WTC11 (cell line): ENCODE measurements at regions not wholly inside any gene's neighbourhood (a gene's known extent, or its start where the extent isn't known, plus 50 kb on each side); places are given as distances from the start of the nearest gene placed in this dataset.

Source experiments
- ATAC-seq: fragments of 200-7000 bp; cut with Tn5 transposase; 2 replicates; pipeline ENCODE4 v1.10.0; 2021; ENCODE audit warnings: mild to moderate bottlenecking, moderate library complexity
- CTCF ChIA-PET: fragments of 300-600 bp; sonication (Branson Sonifier 250); formaldehyde crosslinking; loops from one replicate; lab custom pipeline; 2021; ENCODE audit warnings: antibody characterized with exemption; lab: Charles Lee
- POLR2A ChIA-PET: fragments of 350-600 bp; sonication (Branson Sonifier 250); formaldehyde crosslinking; loops from one replicate; lab custom pipeline; 2021; ENCODE audit warnings: antibody characterized with exemption; lab: Charles Lee
- DNase-seq: peaks from one replicate; pipeline ENCODE4 v3.0.0; 2021; ENCODE audit warnings: low spot score
- H3K27ac Mint-ChIP-seq: 2 replicates; pipeline ENCODE4 v1.8.0; 2021; ENCODE audit warnings: mixed read lengths
- H3K27me3 Mint-ChIP-seq: 2 replicates; pipeline ENCODE4 v1.8.0; 2021; ENCODE audit warnings: low read depth, mild to moderate bottlenecking, moderate library complexity, mixed read lengths
- H3K36me3 Mint-ChIP-seq: 2 replicates; pipeline ENCODE4 v1.8.0; 2021; ENCODE audit warnings: mixed read lengths
- H3K4me1 Mint-ChIP-seq: 2 replicates; pipeline ENCODE4 v1.8.0; 2022; ENCODE audit warnings: mixed read lengths
- H3K4me3 Mint-ChIP-seq: 2 replicates; pipeline ENCODE4 v1.8.0; 2021; ENCODE audit warnings: mild to moderate bottlenecking, moderate library complexity, mixed read lengths
- H3K9me3 Mint-ChIP-seq: 2 replicates; pipeline ENCODE4 v1.8.0; 2021; ENCODE audit warnings: mixed read lengths
- AFF4 ChIP-seq: sonication (generic); formaldehyde crosslinking; IDR thresholded peaks from 2 replicates; pipeline ENCODE4 v1.8.1; 2023; ENCODE audit warnings: mild to moderate bottlenecking, missing genetic modification reagents, borderline replicate concordance
- ARID4B ChIP-seq: sonication (generic); formaldehyde crosslinking; IDR thresholded peaks from 2 replicates; pipeline ENCODE4 v1.8.0; 2023; ENCODE audit warnings: missing genetic modification reagents, mild to moderate bottlenecking, borderline replicate concordance
- CBFB ChIP-seq: sonication (generic); formaldehyde crosslinking; IDR thresholded peaks from 2 replicates; pipeline ENCODE4 v1.8.1; 2022; ENCODE audit warnings: mild to moderate bottlenecking, low read depth, missing genetic modification reagents
- CDX4 ChIP-seq: fragments of 250-450 bp; sonication (Bioruptor Pico); IDR thresholded peaks from 2 replicates; pipeline ENCODE4 v1.9.0; 2021; ENCODE audit warnings: moderate library complexity, mild to moderate bottlenecking, inconsistent platforms, borderline replicate concordance
- E2F5 ChIP-seq: sonication (generic); formaldehyde crosslinking; IDR thresholded peaks from 2 replicates; pipeline ENCODE4 v1.8.1; 2022; ENCODE audit warnings: mild to moderate bottlenecking, moderate library complexity, missing genetic modification reagents
- EMX1 ChIP-seq: fragments of 250-450 bp; sonication (Bioruptor Pico); IDR thresholded peaks from 2 replicates; pipeline ENCODE4 v1.8.0; 2021; ENCODE audit warnings: mild to moderate bottlenecking
- FOXK1 ChIP-seq: sonication (generic); formaldehyde crosslinking; IDR thresholded peaks from 2 replicates; pipeline ENCODE4 v1.8.0; 2022; ENCODE audit warnings: mild to moderate bottlenecking, moderate library complexity, missing genetic modification reagents
- GABPB1 ChIP-seq: sonication (generic); formaldehyde crosslinking; IDR thresholded peaks from 2 replicates; pipeline ENCODE4 v1.8.1; 2023; ENCODE audit warnings: mild to moderate bottlenecking, missing genetic modification reagents
- GRHL2 ChIP-seq: fragments of 250-450 bp; sonication (Bioruptor Pico); IDR thresholded peaks from 2 replicates; pipeline ENCODE4 v1.8.0; 2022; ENCODE audit warnings: mild to moderate bottlenecking, moderate library complexity; ENCODE audit not compliant: insufficient replicate concordance, severe bottlenecking
- IRF2 ChIP-seq: sonication (generic); formaldehyde crosslinking; IDR thresholded peaks from 2 replicates; pipeline ENCODE4 v1.8.0; 2022; ENCODE audit warnings: low read depth, missing genetic modification reagents, borderline replicate concordance
- NFATC4 ChIP-seq: fragments of 250-450 bp; sonication (Bioruptor Pico); IDR thresholded peaks from 2 replicates; pipeline ENCODE4 v1.9.0; 2021; ENCODE audit warnings: mild to moderate bottlenecking
- PREB ChIP-seq: sonication (generic); formaldehyde crosslinking; IDR thresholded peaks from 2 replicates; pipeline ENCODE4 v1.8.1; 2022; ENCODE audit warnings: mild to moderate bottlenecking, missing genetic modification reagents, moderate library complexity, borderline replicate concordance
- SMAD4 ChIP-seq: sonication (generic); formaldehyde crosslinking; IDR thresholded peaks from 2 replicates; pipeline ENCODE4 v1.8.0; 2022; ENCODE audit warnings: mild to moderate bottlenecking, missing genetic modification reagents
- TCF7 ChIP-seq: sonication (generic); formaldehyde crosslinking; IDR thresholded peaks from 2 replicates; pipeline ENCODE4 v1.8.0; 2022; ENCODE audit warnings: mild to moderate bottlenecking, low read depth, missing genetic modification reagents, moderate library complexity
- TEAD1 ChIP-seq: sonication (generic); formaldehyde crosslinking; IDR thresholded peaks from 2 replicates; pipeline ENCODE4 v1.8.0; 2022; ENCODE audit warnings: mild to moderate bottlenecking, missing genetic modification reagents
- ZMAT4 ChIP-seq: fragments of 250-450 bp; sonication (Bioruptor Pico); IDR thresholded peaks from 2 replicates; pipeline ENCODE4 v1.9.0; 2021; ENCODE audit warnings: mild to moderate bottlenecking
- ZNF219 ChIP-seq: sonication (generic); formaldehyde crosslinking; IDR thresholded peaks from 2 replicates; pipeline ENCODE4 v1.8.0; 2023; ENCODE audit warnings: missing genetic modification reagents, mild to moderate bottlenecking, borderline replicate concordance
- ZNF263 ChIP-seq: sonication (generic); formaldehyde crosslinking; IDR thresholded peaks from 2 replicates; pipeline ENCODE4 v1.8.1; 2022; ENCODE audit warnings: low read depth, mild to moderate bottlenecking, moderate library complexity, missing genetic modification reagents

GRCh38 chr18:56289381-56289780, 349.0 kb downstream of the TXNL1 start:
- no peaks in the 10 kb centered on the region for H3K4me1 Mint-ChIP-seq
- no peaks in the 10 kb centered on the region for H3K27me3 Mint-ChIP-seq
- DNase-seq = no peak
- no peak overlapping the region for H3K4me3 Mint-ChIP-seq
- no peak overlapping the region for H3K27ac Mint-ChIP-seq
- ATAC-seq = no peak
- no peaks in the 10 kb centered on the region for H3K36me3 Mint-ChIP-seq
- TF ChIP-seq ZNF219 (CRISPR knock-in tag) (no peak), PREB (CRISPR knock-in tag) (no peak), E2F5 (CRISPR knock-in tag) (no peak), AFF4 (CRISPR knock-in tag) (no peak), CBFB (CRISPR knock-in tag) (no peak), ARID4B (no peak), TEAD1 (CRISPR knock-in tag) (no peak), TCF7 (CRISPR knock-in tag) (no peak), FOXK1 (no peak), GRHL2 (CRISPR knock-in tag) (no peak), ZMAT4 (CRISPR knock-in tag) (no peak), IRF2 (no peak), EMX1 (CRISPR knock-in tag) (no peak), SMAD4 (no peak), ZNF263 (no peak)
- ChIA-PET CTCF (no interaction called here), POLR2A (no interaction called here)
- H3K9me3 Mint-ChIP-seq = peaks cover 8% of the 10 kb centered on the region

GRCh38 chr18:56286775-56287325, 351.5 kb downstream of the TXNL1 start:
- no peak for DNase-seq
- Mint-ChIP-seq H3K4me3 (no peak overlapping the region), H3K27ac (no peak overlapping the region), H3K27me3 (no peaks in the 10 kb centered on the region), H3K9me3 (no peaks in the 10 kb centered on the region), H3K4me1 (no peaks in the 10 kb centered on the region), H3K36me3 (no peaks in the 10 kb centered on the region)
- ChIA-PET POLR2A (no interaction called here), CTCF (no interaction called here)
- ATAC-seq = no peak
- TF ChIP-seq E2F5 (CRISPR knock-in tag) (no peak), FOXK1 (no peak), PREB (CRISPR knock-in tag) (no peak), NFATC4 (no peak), ZNF219 (CRISPR knock-in tag) (no peak), GABPB1 (no peak), CDX4 (CRISPR knock-in tag) (no peak)
